HG02938 (cell line): ENCODE measurements at regions not wholly inside any gene's neighbourhood (a gene's known extent, or its start where the extent isn't known, plus 50 kb on each side); places are given as distances from the start of the nearest gene placed in this dataset.
A peak's percentile ranks its signal among the peaks of the same experiment; 100 is the strongest.

Experiments
- ATAC-seq: cut with Tn5 transposase; IDR thresholded peaks from one replicate; pipeline ENCODE4 v1.9.1; 2021; ENCODE audit warnings: mild to moderate bottlenecking, moderate library complexity; ENCODE audit not compliant: unreplicated experiment

DNA sequence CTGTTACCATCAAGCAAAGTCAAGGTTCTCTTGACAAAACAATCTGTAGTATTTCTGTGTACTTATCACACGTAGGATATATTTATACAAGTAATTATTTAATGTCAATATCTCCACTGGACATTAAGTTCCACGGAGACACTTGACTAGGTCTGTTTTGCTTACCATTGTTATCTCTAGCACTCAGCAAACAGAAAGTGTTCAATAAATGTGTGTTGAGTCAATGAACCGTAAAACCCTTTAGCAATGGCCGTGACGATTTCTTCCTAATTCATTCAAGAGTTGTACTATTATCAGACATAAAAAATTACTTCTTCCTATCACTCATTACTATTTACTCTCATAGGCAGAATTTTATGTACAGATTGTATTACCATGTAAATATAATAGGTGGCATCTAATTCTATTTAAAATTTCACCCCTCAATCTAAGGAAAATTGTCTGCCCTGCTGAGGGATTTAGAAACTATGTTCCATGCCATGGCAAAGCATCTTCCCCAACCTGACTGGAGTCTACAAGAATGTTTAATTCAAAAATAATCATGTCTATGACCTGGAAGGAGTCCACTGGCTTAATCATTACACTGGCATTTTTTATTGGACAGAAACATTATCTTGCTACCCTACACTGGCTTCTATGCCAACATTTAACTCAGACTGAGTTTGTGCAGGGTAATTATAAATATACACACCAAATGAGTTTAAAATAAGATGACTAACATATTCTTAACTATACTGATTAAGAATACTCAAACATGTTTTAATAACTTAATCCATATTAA is 301.9 kb downstream of the ZEB2 start:
- ATAC-seq: no peak

DNA sequence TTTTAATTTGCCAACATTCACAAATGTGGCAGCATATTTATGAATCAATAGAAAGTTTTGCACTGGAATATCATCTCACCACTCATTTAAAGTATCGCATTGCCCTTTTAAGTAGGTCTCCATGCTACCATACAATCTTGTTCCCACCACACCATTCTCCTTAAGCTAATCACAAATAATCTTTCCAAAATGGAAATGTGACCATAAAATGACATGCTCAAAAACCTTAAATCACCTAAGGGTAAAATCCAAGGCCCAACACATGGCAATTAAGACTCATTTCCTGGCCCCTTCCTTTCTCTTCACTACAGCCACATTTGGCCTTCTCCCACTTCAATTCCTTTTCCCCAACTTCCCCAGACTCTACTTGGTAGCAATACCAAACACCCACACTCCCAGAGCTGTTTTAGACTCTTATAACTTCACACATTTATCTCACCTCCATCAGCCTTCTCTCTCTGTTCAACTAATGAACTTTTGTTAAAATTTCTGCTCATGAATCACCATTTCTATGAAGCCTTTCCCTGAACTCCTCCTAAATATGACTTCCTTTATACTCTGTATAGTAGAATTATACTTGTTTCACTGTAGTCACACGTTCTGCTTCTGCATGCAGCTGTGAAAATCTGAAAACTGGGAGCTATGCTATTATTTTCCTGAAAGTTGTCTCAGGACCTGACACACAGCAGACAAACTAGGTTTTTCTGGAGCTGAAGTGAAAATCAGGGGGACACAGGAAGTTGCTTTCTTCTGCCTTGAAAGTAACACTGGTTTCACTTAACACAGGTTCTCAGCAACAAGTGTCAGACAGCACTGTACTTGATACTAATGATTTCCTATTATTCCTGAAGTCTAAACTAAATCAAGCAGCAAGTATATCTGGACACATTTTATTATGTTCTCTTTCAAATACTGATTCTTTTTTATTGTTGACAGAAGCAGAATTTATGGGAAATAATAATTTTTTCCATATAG is 303.9 kb downstream of the ZEB2 start:
- peak; percentile 43 for ATAC-seq

DNA sequence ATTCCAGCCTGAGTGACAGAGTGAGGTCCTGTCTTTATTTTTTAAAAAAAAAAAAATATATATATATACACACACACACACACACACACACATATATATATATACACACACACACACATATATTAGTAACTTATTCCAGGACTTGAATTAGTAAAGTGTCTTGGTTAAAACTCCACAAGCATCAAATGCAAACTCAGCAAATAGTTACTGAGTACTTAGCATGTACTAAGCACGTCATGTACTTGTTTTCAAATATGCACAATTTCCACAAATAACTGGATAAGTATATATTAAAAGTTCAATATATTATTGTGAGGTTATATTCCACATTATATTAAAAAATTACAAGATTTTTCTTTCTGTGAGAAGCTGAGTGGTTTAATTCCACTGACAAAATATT is 304.7 kb downstream of the ZEB2 start:
- ATAC-seq: no peak

DNA sequence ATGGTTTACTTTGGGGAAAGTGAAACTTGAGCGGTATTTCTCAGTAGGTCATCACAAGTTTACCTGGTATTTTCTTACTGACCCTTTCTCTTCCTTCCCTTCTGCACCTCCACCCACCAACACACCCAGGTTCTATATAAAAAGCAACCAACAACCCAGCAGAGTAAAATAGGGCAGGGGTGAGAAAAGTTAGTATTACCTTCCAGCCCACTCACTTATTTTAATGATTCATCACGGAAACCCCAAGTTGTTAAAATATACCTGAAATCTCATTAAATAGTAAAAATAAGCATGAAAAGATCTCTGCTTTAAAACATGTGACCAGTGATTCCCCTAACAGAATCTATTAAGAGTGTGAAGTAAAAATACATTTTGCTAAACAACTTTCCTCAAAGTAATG is 306.1 kb downstream of the ZEB2 start:
- ATAC-seq: peak; percentile 93

DNA sequence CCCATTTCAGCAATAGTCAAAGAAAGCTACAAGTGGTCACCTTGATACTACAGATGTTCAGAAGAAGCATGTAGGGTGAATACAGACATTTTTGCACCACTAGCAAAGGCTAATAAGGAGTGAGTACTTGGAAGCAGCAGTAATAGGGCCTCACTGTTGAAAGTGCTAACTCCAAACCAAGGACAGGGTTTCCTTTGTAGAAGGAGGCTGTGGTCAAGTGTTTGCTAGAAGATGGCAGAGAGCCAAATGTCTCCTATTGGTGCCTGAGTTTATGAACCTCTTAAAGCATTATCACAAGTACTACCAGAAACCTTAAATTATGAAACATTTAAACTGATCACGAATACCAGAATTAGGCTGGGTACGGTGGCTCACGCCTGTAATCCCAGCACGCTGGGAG is 308.1 kb downstream of the ZEB2 start:
- no peak for ATAC-seq

DNA sequence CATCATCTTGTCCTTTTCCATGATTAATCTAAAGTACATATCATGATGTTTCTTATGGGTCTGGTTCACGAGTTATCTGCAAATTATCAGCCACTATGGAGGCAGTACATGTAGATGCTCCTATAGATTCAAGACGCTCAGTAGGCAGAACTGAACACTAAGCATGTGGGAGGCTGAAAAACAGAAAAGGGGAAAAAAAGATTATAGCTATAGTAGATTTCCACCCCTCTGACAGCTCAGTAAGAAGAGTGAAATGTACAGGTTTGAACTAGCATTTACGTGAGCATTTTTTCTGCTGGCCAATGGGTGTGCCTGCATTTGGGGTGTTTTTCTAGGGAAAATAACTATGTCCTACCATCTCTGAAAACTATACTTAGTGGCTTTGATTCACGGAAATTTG is 308.9 kb downstream of the ZEB2 start:
- ATAC-seq: no peak

DNA sequence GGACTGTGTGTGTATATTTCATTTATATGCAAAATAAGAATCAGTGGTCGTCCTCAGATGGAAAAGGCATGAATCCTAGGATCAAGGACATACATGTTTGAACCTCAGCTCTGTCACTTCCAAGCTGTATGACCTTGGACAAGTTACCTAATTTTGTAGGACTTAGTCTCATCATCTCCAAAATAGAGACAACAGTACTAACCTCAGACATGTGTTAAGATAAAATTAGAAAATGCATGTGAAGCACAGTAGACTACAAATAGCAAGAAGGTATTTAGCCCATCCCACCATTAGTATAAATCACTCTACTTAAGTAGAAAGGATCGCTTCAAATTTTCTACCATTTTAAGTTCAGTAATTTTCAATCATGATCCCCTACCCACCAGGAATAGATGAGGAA is 309.8 kb downstream of the ZEB2 start:
- no peak for ATAC-seq

DNA sequence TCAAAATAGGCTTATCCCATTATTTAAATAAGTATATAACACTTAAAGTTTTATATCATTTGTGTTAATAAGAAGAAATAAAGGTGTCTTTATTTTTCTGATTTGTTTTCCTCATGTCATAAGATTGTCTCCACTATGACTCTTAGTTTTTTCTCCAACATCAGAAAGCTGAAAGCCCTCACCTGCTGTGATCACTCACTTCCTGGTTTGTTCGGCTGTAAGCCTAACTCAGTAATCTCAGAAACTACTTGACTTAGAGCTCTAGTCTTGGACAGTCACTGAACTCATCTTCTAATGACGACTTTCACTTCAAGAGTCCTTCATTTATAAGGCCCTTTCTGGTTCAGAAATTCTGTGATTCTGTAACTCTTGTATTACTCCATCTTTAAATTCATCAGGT is 311.0 kb downstream of the ZEB2 start:
- no peak for ATAC-seq

DNA sequence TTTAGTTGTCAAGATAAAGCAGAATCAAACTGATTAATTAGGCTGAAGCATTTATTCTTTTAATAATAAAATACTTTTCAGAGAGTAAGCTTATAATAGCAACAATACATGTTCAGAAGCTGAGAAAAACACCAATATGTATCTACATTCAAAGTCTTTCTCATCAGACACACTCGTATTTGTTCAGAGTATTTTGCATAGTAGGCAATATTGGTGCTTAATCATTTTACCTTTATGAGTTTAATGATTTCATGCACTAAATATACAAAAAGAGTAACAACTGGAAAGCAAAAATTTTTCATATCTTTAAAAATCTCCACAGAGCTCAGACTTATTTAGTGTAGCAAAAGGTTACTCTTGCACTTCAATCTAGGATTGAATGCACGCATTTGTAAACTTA is 313.9 kb downstream of the ZEB2 start:
- no peak for ATAC-seq

DNA sequence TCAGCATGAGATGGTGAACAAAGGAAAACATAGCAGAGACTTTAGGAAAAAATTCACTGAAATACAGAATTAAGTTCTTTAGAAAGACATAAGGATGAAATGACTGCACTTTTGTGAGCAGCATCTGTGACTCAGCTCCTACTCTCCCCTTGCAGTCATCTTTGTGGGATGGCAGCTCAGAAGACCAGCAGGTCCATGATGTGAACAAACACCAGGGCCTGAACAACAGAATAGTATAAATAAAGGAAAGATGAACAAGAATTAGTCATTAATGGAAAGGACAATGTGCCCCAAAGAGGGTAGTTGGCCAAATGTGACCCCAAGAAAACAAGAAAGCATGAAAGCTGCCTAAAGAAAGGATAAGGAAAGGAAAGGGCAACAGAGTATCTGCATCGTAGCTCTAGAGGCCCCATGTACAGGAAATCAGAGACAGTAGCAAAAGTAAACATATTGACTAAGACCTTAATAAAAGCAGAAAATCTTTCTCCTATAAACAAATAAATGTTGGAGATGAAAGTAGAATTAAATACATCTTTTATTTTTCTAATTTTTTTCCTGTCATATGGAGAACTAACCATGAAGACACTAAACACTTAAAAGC is 318.0 kb downstream of the ZEB2 start:
- ATAC-seq: no peak

DNA sequence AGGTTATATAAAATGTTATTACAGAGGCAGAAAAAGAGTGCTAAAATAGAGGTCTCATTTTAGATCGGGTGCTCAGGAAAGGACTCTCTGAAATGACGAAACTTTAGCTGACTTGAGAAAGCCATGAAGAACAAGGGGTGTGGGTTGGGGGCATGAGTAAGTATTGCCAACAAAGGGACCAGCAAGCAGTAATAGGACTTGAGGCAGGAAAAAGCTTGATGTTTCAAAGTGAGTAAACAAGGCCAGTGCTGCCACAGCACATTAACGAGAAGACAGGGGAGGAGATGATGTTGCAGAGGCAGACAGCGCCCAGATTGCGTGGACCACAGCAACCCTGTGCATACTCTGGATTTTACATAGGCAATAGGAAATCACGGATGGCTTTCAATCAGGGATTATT is 318.8 kb downstream of the ZEB2 start:
- ATAC-seq: no peak

DNA sequence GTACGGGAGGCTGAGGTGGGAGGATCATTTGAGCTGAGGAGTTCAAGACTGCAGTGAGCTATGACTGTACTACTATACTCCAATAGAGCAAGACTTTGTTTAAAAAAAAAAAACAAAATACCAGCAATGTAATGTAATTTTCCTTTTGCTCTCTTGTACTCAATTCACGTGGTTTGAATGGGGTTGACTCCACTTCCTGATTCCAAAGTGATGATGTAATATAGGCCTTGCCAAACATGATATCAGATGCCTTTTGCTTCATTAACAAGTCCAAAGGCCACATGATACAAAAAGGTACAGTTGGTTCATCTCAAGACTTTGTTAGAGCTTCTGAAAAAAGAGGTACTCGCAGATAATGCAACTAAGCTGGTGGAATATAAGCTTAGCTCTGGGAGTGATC is 321.8 kb downstream of the ZEB2 start:
- no peak for ATAC-seq

DNA sequence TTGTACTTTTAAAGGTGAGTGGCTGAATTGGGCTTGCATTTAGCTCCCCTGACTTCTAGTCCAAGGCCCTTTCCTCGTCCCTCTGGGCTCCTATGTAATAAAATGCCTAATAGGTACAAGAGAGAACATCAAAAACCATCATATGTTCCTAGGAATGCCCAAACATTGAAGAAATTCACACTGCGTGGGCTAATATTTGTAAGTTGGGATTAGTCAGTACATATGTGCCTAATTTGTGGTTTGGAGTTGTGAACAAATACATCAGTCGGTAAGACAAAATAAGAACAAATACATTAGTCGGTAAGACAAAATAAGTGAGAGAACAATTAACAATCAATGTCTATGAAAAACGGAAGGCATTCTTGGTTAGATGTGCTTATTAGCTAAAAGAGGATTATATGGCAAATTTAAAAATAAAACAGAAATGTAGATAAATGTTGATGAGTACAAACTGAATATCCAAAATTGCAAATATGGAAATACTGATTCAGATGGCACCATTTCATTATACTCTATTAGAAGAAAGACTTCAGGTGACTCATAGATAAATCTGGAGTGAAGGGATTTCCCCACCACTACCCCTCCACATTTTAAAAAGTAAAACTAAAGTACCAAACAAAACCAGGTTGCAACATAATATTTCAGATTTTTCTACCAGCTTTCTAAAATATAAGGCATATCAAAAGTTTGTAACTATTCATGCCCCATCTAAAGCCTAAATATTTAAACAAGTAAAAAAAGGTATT is 325.4 kb downstream of the ZEB2 start:
- ATAC-seq: no peak

DNA sequence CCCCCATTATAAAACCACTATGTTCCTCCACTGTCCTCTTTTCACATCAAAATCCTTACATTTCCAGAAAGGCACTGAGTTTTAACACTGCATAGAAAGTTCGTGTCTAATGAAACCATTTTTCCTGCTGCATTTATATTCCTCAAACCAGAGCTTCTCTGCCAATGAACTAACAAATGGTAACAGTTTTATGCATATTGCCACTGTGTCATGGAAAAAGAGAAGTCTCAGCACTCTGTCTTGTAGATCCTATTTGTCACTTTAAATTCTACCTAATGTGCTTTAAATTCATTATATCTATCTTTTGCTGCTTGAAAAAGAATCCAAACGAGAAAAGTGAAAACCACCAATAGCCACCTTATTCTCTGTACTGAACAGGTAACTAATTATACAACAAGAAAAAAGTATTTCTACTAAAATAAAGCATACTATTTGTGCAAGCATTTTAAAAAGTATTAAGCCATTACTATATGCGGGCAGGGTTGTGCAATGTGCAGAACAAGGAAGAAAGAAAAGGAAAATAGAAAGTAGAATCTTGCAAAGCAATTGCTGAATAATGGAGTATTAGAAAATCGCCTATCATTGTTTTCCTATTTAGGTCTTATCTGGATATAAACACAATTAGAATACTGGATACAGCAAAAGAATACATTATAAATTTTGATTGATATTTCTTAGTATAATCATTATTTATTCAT is 328.9 kb downstream of the ZEB2 start:
- no peak for ATAC-seq

DNA sequence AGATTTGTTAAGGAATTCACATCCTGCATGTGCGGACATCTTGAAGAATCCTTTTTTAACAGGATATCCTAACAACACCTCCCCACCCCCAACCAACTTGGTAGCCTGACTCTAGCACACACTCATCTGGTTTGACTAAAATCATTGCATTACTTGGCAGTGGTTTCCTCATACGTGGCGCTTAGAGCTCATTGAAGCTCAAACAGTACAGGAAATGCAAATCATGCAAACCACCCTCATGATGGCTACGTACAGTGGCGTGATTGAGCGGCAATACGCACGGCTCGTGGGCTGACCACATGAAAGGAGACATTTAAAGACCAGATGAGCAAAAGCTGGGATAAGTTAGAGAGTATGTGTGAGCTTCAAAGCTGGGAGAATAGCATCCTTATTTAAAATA is 336.2 kb downstream of the ZEB2 start:
- peak; percentile 100 for ATAC-seq

DNA sequence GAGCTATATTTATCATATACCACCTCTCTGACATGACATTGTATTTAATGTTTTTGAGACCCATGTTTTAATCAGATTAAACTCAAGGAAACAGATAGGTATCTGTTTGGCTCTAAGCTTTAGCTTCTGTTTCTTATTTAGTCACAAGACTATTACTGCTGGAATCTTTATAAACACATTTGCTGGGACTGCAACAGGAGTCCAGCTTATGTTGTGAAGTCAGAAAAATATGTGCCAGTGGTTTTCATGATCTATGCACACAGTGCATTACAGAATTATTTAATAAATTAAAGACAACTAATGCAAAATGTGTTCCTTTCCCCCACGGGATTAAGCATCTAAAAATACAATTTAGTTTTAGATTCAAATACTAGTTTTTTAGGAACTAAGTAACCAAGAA is 338.9 kb downstream of the ZEB2 start:
- ATAC-seq: no peak

DNA sequence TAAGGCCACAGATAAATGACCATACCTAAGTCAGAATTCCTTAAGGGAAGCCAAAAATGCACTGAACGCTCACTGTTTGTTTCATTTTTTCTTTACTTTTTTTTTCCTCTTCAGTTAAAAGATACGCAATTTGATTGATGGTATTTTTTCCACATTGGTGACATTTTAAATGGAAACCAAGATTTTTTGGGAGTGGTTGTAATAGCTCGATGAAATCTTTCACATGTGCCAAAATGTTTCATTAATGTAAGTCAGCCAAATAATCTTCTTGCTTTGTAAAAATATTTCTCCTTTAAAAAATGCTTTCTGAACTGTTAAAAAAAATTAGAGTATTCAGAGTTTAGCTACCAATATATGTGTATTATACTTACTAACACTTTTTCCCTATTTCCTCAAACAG is 339.8 kb downstream of the ZEB2 start:
- ATAC-seq: no peak

DNA sequence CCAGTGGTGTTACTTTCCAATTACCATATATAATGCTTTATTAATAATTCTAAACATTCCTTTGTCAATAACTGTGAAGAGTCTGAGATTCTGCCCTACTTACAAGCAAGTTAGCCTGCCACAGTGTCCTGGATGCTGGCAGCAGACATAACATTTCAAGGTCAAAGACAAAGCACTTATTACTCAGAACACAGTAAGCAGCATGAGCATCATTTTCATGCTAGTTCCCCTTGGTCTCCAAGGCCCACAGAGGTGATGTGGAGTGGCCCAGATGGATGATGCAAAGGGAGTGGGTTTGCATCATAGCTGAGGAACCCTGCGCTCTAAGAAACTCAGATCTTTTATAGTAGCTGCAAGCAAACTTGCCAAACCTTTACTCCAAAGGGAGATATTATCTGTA is 349.7 kb downstream of the ZEB2 start:
- ATAC-seq: no peak

DNA sequence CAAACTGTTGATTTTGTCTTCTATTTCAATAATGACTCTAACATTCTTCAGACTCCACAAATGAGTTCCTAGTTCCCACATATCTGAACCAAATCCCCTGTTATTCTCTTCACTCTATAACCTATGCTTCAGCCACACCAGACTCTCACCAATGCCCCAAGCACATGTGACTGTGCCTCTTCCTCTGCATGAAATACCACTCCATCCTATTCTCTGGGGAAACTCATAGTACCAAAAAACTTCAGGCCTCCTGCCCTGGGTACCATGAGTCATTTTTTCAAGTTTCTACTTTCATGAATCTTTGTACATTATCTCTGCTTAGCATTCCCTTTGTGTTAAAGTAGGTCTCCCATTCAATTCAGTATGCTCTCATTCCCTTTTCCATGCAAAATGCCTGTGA is 353.2 kb downstream of the ZEB2 start:
- no peak for ATAC-seq

DNA sequence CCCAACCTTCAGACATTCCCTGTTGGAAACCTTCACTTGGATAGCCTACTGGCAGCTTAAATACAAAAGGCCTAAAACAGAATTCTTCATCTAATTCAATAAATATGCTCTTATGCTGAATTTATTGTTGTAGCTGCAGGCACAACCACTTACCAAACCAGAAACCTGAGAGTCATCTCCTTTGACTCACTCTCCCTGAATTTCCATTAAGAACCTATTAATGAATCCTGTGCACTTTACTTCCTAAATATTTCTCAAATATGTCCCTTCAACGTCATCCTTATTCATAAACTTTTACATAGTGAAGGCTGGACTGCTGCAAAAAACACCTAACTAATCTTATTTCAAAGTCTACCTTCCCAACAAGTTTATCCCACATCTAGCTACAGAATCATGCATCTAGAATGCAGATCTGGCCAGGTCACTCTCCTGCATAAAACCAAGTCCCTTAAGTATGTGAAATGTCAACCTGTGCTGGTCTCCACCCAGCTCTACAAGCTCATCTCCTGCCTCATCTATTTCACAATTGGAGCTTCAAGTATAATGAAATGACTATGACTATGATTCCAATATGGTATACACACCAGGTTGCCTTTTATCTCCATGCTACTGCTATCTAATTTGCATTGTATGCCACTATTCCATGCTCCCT is 354.2 kb downstream of the ZEB2 start:
- ATAC-seq: no peak
